Hippocampal formation (tissue), 2 donors: ENCODE measurements at regions not wholly inside any gene's neighbourhood (a gene's known extent, or its start where the extent isn't known, plus 50 kb on each side); places are given as distances from the start of the nearest gene placed in this dataset.
"Not testable (repeated sequence)": the region's sequence is repeated elsewhere in the genome, so short reads cannot be mapped to it uniquely, and the experiment has no call there.

Experiments used
- DNase-seq, 2 donors: peaks; one replicate each; lab custom pipeline; 2025; lab: John Stamatoyannopoulos, UW

- DNase-seq: peak in 1 of 2 donors; percentile 26
Measured at GRCh38 chr6:140537834-140538705, 1163.6 kb upstream of the CITED2 start.

GRCh38 chr6:140537211-140537610, 1162.8 kb upstream of the CITED2 start:
- DNase-seq: no peak

- no peak for DNase-seq
Measured at GRCh38 chr6:140535511-140535910, 1161.1 kb upstream of the CITED2 start.

DNA sequence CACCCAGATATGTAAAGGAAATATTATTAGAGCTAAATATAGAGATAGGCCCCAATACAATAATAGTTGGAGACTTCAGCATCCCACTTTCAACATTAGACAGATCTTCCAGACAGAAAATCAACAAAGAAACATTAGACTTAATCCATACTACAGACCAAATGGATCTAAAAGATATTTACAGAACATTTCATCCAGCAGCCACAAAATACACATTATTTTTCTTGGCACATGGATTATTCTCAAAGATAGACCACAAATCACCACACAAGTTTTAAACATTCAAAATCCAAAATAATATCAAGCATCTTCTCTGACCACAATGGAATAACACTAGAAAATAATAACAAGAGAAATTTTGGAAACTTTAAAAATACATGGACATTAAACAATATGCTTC, 1159.1 kb upstream of the CITED2 start:
- no peak for DNase-seq

GRCh38 chr6:140504776-140505175, 1130.3 kb upstream of the CITED2 start:
- DNase-seq: no peak

DNA sequence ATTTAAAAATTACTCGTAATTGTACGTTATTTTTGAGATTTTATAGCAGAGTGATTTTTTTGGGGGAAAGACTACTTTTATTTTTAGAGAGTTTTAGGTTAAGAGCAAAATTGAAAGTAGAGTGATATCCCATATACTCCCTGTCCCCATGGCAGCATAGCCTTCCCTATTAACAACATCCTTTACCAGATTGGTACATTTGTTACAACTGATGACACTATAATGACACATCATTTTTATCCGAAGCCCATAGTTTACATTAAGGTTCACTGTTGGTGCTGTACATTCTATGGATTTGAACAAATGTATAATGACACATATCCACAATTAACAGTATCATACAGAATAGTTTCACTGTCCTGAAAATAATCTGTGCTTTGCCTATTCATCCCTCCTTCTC, 1126.4 kb upstream of the CITED2 start:
- DNase-seq: no peak

DNA sequence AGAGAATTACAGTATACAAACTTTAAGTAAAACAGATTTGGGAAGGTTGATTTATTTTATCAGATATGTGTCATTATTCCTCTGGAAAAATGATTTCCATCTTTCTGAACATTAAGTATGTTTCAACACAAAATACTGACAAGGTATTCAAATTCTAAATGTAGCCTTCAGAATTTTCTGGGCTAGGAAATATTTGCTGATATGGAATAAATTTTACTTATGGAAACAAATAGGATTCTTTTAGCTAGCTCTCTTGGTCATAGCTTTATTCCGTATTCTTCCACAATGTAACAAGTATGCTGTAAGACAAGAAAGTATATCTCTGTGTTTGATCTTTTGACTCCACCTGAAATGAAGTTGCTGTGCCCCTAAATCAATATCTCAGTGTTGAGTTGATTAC, 1125.2 kb upstream of the CITED2 start:
- DNase-seq: no peak

GRCh38 chr6:140494321-140495108, 1120.1 kb upstream of the CITED2 start:
- no peak for DNase-seq

DNA sequence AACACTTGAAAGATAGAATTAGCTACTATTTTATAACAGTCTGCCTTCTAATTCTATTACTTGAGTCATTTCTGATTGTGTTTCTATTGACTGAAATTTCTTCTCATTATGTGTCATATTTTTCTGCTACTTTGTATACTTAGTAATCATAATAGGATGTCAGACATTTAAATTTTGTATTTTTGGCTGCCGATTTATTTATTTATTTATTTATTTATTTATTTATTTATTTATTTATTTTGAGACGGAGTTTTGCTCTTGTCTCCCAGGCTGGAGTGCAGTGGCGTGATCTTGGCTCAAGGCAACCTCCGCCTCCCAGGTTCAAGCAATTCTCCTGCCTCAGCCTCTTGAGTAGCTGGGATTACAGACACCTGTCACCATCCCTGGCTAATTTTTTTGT, 1119.0 kb upstream of the CITED2 start:
- not testable (repeated sequence) for DNase-seq

- no peak for DNase-seq
Measured at GRCh38 chr6:140490081-140490480, 1115.6 kb upstream of the CITED2 start.

DNA sequence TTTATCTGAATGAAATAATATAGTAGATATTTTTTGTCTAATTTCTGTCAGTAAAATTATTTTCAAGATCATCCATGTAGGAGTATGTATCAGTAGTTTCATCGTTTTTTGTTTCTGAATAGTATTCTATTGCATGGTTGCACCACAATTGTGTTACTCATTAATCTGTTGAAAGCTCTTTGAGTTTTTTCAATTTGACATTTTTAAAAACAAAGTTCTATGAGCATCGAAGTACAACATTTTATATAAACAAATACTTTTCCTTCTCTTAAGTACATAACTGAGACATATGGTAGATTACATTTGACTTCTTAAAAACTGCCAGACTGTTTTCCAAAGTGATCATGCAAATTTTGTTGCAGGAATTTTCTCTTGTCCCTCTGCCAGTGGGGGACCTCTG, 1113.1 kb upstream of the CITED2 start:
- no peak for DNase-seq

DNA sequence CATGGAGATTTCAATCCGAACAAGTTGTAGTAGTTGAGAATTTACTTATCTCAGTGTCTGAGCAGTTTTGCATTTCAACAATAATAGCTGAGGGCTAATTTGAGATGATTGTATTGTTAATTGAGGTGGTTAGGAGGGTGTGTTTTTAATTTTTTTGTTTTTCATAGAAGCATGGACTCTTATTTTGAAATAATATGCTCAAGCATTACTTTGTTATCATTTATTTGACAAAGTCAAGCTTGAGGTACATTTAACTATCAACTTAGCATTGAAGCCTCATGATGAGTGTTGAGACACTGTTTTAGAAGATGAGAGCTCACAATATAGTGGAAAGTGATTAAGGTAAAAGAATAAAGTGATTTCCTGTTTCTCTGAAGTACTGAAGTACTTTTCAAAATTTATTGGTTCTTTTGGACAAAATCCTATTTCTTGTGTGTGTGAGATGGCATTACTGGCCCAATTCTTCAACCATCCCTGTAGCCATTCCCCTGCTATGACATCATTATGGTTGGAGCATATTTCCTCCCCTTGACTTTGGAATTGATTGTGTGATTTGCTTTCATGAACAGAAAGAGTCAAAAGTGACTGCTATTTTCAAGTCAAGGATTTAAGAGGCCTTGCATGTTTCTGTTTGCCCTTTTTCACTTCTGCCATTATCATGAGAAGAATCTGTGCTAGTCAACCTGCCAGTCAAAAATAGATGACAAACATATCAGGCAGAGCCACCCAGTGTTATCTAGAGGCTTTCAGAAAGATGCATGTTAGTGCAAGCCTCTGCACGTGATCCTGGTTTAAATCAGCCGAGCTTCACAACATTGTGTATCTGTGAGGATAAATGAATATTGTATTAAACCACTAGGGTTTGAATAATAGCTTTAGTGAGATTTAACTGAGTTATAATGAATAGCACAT, 1112.3 kb upstream of the CITED2 start:
- DNase-seq: no peak

- no peak for DNase-seq
Measured at GRCh38 chr6:140485740-140486449, 1111.4 kb upstream of the CITED2 start.

- no peak for DNase-seq
Measured at GRCh38 chr6:140480852-140481251, 1106.4 kb upstream of the CITED2 start.

GRCh38 chr6:140478631-140479030, 1104.2 kb upstream of the CITED2 start:
- no peak for DNase-seq

DNA sequence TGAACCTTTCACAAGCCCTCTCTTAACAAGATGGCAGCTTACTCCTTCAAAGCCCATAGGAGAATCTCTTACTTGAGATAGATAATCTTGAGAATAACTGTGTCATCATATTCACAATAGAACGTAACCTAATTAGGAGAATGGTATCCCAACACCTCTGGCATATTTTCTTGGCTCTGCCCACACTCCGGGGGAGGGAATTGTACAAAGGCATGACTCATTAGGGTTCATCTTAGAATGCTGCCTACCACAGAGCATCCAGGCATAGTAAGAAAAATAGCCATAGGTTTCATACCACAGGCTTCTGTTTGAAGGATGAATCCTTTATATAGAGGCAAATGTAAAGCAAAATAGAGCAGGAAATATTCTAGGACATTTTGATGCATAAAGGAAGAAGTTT, 1100.6 kb upstream of the CITED2 start:
- no peak for DNase-seq

DNA sequence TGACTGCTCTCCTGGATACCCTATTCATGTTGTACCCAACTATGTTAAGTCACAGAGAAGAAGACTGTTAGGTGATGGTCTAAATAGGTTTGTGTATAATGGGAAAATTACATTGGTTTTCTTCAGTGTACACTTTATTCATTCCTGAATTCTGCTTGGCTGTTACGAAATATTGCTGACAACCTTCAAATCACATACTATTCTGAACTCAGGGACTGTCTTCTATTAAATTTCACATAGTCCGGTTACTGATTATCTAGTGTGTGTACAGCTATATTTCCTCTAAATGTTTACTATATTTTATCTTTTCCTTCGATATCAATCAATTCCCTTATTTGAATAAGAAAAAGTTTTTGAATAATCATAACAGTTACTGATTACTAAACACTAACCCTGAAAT, 1090.3 kb upstream of the CITED2 start:
- DNase-seq: no peak

GRCh38 chr6:140463312-140463710, 1088.9 kb upstream of the CITED2 start:
- no peak for DNase-seq

DNA sequence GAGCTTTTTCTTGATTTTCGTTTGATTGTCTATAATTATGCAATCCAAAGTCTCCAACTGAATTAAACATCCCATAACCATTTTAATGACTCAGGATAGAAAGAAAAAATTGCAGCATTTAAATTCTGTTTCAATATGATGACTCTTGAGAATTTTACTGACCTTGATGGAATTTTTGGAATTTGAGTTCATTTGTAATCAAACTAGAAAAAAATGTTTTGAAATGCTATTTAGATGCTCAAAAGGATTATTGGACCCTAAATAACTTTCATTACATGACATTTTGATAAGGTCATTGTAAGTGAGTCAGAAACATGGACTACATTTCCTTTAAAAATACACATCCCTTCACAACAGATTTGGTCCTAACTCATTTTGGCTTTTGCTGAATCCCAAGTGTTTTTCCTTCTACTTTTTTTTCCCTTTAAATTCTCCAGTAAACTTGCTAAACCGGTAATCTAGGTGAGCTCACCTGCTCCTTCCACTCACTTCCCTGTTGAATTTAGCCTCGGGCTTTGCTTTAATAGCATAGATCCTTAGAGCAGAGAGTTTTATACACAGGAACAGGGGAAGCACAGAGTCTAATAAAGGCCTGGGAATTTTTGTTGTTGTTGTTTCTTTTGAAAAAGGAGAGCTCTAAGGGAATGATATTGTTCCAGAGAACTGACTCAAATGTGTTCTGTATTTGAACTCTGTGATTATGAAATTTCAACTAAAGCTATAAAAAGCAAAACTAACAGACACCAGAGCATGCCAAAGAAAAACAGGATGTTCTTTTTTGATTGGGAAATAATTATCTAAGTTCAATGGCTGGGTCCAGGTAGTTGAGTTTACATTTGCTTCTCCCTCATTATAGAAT, 1088.2 kb upstream of the CITED2 start:
- DNase-seq: no peak

DNA sequence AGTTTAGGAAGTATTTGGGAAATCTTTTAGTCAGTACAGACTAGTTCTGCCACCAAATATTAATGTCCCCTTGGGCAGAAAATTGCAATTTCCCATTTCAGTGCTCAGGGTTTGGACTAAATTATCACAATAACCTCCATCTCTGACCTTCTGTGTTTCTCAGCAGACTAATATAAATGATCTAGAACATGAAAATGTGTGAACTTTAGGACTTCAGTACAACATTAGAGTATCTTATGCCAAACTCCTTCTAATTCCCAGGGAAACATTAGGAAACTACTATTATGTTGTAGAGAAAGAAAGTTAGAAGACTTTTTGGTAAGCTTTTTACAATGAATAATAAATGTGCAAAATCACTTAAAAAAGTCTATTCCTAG, 1087.6 kb upstream of the CITED2 start:
- no peak for DNase-seq

DNA sequence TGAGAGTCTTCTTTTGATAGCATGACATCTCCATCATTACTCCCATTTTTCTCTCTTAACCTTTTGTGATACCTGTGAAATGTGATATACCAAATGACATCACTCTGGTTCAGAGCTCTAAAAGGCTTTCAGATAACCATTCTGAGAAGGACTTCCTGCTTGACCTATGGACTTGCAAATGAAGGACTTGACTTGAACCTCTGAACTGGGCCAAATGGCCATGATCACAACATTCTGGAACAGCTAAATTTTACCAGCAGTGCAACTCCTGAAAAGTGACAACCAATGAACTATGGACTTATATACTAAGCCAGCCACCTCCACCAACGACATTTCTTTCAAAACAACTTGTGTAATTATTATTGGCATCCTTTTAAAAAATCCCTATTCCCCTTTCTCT, 1085.8 kb upstream of the CITED2 start:
- no peak for DNase-seq
